NCI-H748 (cell line): ENCODE measurements at regions not wholly inside any gene's neighbourhood (a gene's known extent, or its start where the extent isn't known, plus 50 kb on each side); places are given as distances from the start of the nearest gene placed in this dataset.
"Not testable (repeated sequence)": the region's sequence is repeated elsewhere in the genome, so short reads cannot be mapped to it uniquely, and the experiment has no call there.

Experiments
- DNase-seq: peaks from one replicate; lab custom pipeline; 2025; ENCODE audit not compliant: unreplicated experiment; lab: John Stamatoyannopoulos, UW

- no peak for DNase-seq
Measured at GRCh38 chr13:50762969-50763567, 80.4 kb downstream of the DLEU7 start.

GRCh38 chr13:50766013-50766412 is 77.5 kb downstream of the DLEU7 start:
- DNase-seq, result peak; percentile 33

- DNase-seq, result no peak
Measured at GRCh38 chr13:50766695-50767094, 76.8 kb downstream of the DLEU7 start.

GRCh38 chr13:50772881-50773280 is 70.6 kb downstream of the DLEU7 start:
- DNase-seq, result not testable (repeated sequence)
